IPS DF 4.7 (cell line): ENCODE measurements at regions not wholly inside any gene's neighbourhood (a gene's known extent, or its start where the extent isn't known, plus 50 kb on each side); places are given as distances from the start of the nearest gene placed in this dataset.

Experiments
- DNase-seq: peaks from one replicate; pipeline ENCODE4 v3.0.0-alpha.2; 2013; ENCODE audit warnings: low spot score; ENCODE audit errors: extremely low read depth

- no peak for DNase-seq
Observed at GRCh38 chr22:34045311-34045710, 125.0 kb upstream of the LARGE1 start.

- DNase-seq: peak; percentile 72
Observed at GRCh38 chr22:34055525-34056200, 135.4 kb upstream of the LARGE1 start.

GRCh38 chr22:34057726-34058125, 137.4 kb upstream of the LARGE1 start:
- no peak for DNase-seq

GRCh38 chr22:34064696-34065095, 144.4 kb upstream of the LARGE1 start:
- DNase-seq: no peak

- DNase-seq: no peak
Observed at GRCh38 chr22:34067031-34067430, 146.8 kb upstream of the LARGE1 start.

- no peak for DNase-seq
Observed at GRCh38 chr22:34068001-34068400, 147.7 kb upstream of the LARGE1 start.

GRCh38 chr22:34070051-34070450, 149.8 kb upstream of the LARGE1 start:
- DNase-seq: no peak

- no peak for DNase-seq
Observed at GRCh38 chr22:34070531-34070930, 150.3 kb upstream of the LARGE1 start.

GRCh38 chr22:34072585-34072984, 152.3 kb upstream of the LARGE1 start:
- DNase-seq: no peak

- no peak for DNase-seq
Observed at GRCh38 chr22:34080433-34080832, 160.2 kb upstream of the LARGE1 start.

GRCh38 chr22:34096770-34097169, 176.5 kb upstream of the LARGE1 start:
- no peak for DNase-seq

GRCh38 chr22:34099278-34099677, 179.0 kb upstream of the LARGE1 start:
- DNase-seq: no peak

- DNase-seq: no peak
Observed at GRCh38 chr22:34102633-34103032, 182.4 kb upstream of the LARGE1 start.

GRCh38 chr22:34105461-34106062, 185.3 kb upstream of the LARGE1 start:
- DNase-seq: peak; percentile 90

- no peak for DNase-seq
Observed at GRCh38 chr22:34108168-34108567, 187.9 kb upstream of the LARGE1 start.

GRCh38 chr22:34111210-34111824, 191.0 kb upstream of the LARGE1 start:
- no peak for DNase-seq

GRCh38 chr22:34113381-34113780, 193.1 kb upstream of the LARGE1 start:
- DNase-seq: no peak

- DNase-seq: no peak
Observed at GRCh38 chr22:34114406-34114805, 194.1 kb upstream of the LARGE1 start.

- no peak for DNase-seq
Observed at GRCh38 chr22:34115722-34116121, 195.4 kb upstream of the LARGE1 start.

- no peak for DNase-seq
Observed at GRCh38 chr22:34116126-34116525, 195.8 kb upstream of the LARGE1 start.

- no peak for DNase-seq
Observed at GRCh38 chr22:34122042-34122441, 201.8 kb upstream of the LARGE1 start.

- no peak for DNase-seq
Observed at GRCh38 chr22:34129691-34130486, 209.6 kb upstream of the LARGE1 start.
